ENCODE measurements at regions not wholly inside any gene's neighbourhood (a gene's known extent, or its start where the extent isn't known, plus 50 kb on each side); places are given as distances from the start of the nearest gene placed in this dataset.
"Not testable (repeated sequence)": the region's sequence is repeated elsewhere in the genome, so short reads cannot be mapped to it uniquely, and the experiment has no call there.

GRCh38 chr1:146396242-146396641, 167.4 kb upstream of the NOTCH2NLA start:
- not testable (repeated sequence) for TF ChIP-seq CTCF (IDR thresholded peaks at IDR 0.05); REST (IDR thresholded peaks at IDR 0.05; ENCODE audit: insufficient read depth in 1 of 2, low read depth in 2 of 2, low read length in 1 of 2); TCF7L2 (IDR thresholded peaks at IDR 0.05; ENCODE audit: low read depth, low read length); POLR2AphosphoS5 (IDR thresholded peaks at IDR 0.05; ENCODE audit: low read depth, low read length); SIN3A (IDR thresholded peaks at IDR 0.05; ENCODE audit: borderline replicate concordance, insufficient read depth, low read depth, low read length)
